ENCODE measurements at regions not wholly inside any gene's neighbourhood (a gene's known extent, or its start where the extent isn't known, plus 50 kb on each side); places are given as distances from the start of the nearest gene placed in this dataset.

- Histone ChIP-seq H3K4me3 (peak overlapping the region; percentile 19 to 42), H3K27me3 (no peaks in the 10 kb centered on the region), H3K27ac (no peak overlapping the region), H3K4me1 (no peaks in the 10 kb centered on the region), H3K36me3 (ENCODE audit: low read depth, missing control alignments) (no peaks in the 10 kb centered on the region), H3K9me3 (no peaks in the 10 kb centered on the region)
- 49 to 76% methylated on average over 5 to 22 of the region's 22 CpGs for WGBS, 2 donors
- DNase-seq, result no peak
- intact Hi-C loops (cut with DNase I; ENCODE audit: low total_unique reads), result no loop called here
- TF ChIP-seq CTCF (IDR thresholded peaks at IDR 0.05) (no peak), POLR2A (IDR thresholded peaks at IDR 0.05) (no peak)
These were observed 1012.1 kb downstream of the CNTNAP5 start for GRCh38 chr2:125037135-125037653.

GRCh38 chr2:125041846-125042245 lies 1016.8 kb downstream of the CNTNAP5 start:
- no peak for DNase-seq
- TF ChIP-seq CTCF (IDR thresholded peaks at IDR 0.05) (no peak), POLR2A (IDR thresholded peaks at IDR 0.05) (no peak)
- Histone ChIP-seq H3K4me3 (no peak overlapping the region), H3K27ac (no peak overlapping the region), H3K36me3 (ENCODE audit: low read depth, missing control alignments) (no peaks in the 10 kb centered on the region), H3K9me3 (no peaks in the 10 kb centered on the region), H3K27me3 (no peaks in the 10 kb centered on the region), H3K4me1 (no peaks in the 10 kb centered on the region)
- WGBS, 2 donors, result 60 to 67% methylated on average over 2 of the region's 2 CpGs
- intact Hi-C loops (cut with DNase I; ENCODE audit: low total_unique reads), result no loop called here

- H3K27ac ChIP-seq, result no peak overlapping the region
- no peak for TF ChIP-seq POLR2A (IDR thresholded peaks at IDR 0.05)
- no peak for TF ChIP-seq CTCF (IDR thresholded peaks at IDR 0.05)
- intact Hi-C loops (cut with DNase I; ENCODE audit: low total_unique reads), result no loop called here
These were observed 1017.6 kb downstream of the CNTNAP5 start for GRCh38 chr2:125042727-125043126.

GRCh38 chr2:125070726-125071505 lies 1045.8 kb downstream of the CNTNAP5 start:
- no peaks in the 10 kb centered on the region for H3K4me1 ChIP-seq
- intact Hi-C loops (cut with DNase I; ENCODE audit: low total_unique reads), result no loop called here
- no peak for TF ChIP-seq POLR2A (IDR thresholded peaks at IDR 0.05)
- TF ChIP-seq CTCF (IDR thresholded peaks at IDR 0.05), result no peak
- no peaks in the 10 kb centered on the region for H3K9me3 ChIP-seq
- DNase-seq, result no peak
- H3K4me3 ChIP-seq, result no peak overlapping the region
- H3K27ac ChIP-seq, result no peak overlapping the region
- no peaks in the 10 kb centered on the region for H3K27me3 ChIP-seq
- no peaks in the 10 kb centered on the region for H3K36me3 ChIP-seq (ENCODE audit: low read depth, missing control alignments)
- WGBS, 2 donors, result 50 to 64% methylated on average over 4 of the region's 4 CpGs

More at GRCh38 chr2:125042727-125043126, 1017.6 kb downstream of the CNTNAP5 start:
- Histone ChIP-seq H3K4me3 (no peak overlapping the region), H3K9me3 (no peaks in the 10 kb centered on the region), H3K27me3 (no peaks in the 10 kb centered on the region), H3K36me3 (ENCODE audit: low read depth, missing control alignments) (no peaks in the 10 kb centered on the region), H3K4me1 (no peaks in the 10 kb centered on the region)
- DNase-seq, result no peak

GRCh38 chr2:125073440-125073839 lies 1048.4 kb downstream of the CNTNAP5 start:
- Histone ChIP-seq H3K27me3 (no peaks in the 10 kb centered on the region), H3K9me3 (no peaks in the 10 kb centered on the region), H3K36me3 (ENCODE audit: low read depth, missing control alignments) (no peaks in the 10 kb centered on the region), H3K27ac (no peak overlapping the region), H3K4me1 (no peaks in the 10 kb centered on the region), H3K4me3 (no peak overlapping the region)
- no peak for TF ChIP-seq CTCF (IDR thresholded peaks at IDR 0.05)
- TF ChIP-seq POLR2A (IDR thresholded peaks at IDR 0.05), result no peak
- WGBS, 2 donors, result 91 to 95% methylated on average over 3 of the region's 3 CpGs
- DNase-seq, result no peak
- intact Hi-C loops (cut with DNase I; ENCODE audit: low total_unique reads), result no loop called here
